ENCODE measurements at regions not wholly inside any gene's neighbourhood (a gene's known extent, or its start where the extent isn't known, plus 50 kb on each side); places are given as distances from the start of the nearest gene placed in this dataset.

- TF ChIP-seq CTCF (IDR thresholded peaks at IDR 0.05) (no peak), POLR2A (IDR thresholded peaks at IDR 0.05) (no peak)
Observed at GRCh38 chr6:156258981-156259380, 518.2 kb upstream of the ARID1B start.

Measured in upper lobe of left lung (tissue), 4 donors.